ENCODE measurements at regions not wholly inside any gene's neighbourhood (a gene's known extent, or its start where the extent isn't known, plus 50 kb on each side); places are given as distances from the start of the nearest gene placed in this dataset.

GRCh38 chr2:103809941-103810441, 1043.9 kb upstream of the POU3F3 start:
- Histone ChIP-seq H3K36me3 (no peaks in the 10 kb centered on the region), H3K27ac (no peak overlapping the region), H3K9me3 (no peaks in the 10 kb centered on the region), H3K4me3 (no peak overlapping the region), H3K27me3 (no peaks in the 10 kb centered on the region), H3K4me1 (no peaks in the 10 kb centered on the region)
- DNase-seq (no peak), ATAC-seq (no peak)
- 48% methylated on average over 3 of the region's 7 CpGs for WGBS (ENCODE audit: insufficient coverage, low coverage, low lambda C conversion rate, missing lambda C conversion rate)
- TF ChIP-seq, protein P1, sequence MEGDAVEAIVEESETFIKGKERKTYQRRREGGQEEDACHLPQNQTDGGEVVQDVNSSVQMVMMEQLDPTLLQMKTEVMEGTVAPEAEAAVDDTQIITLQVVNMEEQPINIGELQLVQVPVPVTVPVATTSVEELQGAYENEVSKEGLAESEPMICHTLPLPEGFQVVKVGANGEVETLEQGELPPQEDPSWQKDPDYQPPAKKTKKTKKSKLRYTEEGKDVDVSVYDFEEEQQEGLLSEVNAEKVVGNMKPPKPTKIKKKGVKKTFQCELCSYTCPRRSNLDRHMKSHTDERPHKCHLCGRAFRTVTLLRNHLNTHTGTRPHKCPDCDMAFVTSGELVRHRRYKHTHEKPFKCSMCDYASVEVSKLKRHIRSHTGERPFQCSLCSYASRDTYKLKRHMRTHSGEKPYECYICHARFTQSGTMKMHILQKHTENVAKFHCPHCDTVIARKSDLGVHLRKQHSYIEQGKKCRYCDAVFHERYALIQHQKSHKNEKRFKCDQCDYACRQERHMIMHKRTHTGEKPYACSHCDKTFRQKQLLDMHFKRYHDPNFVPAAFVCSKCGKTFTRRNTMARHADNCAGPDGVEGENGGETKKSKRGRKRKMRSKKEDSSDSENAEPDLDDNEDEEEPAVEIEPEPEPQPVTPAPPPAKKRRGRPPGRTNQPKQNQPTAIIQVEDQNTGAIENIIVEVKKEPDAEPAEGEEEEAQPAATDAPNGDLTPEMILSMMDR (IDR thresholded peaks at IDR 0.05) = no peak
- no peak for TF ChIP-seq POLR2A (IDR thresholded peaks at IDR 0.05)
- intact Hi-C loops (cut with DNase I) = no loop called here

- Histone ChIP-seq H3K27ac (no peak overlapping the region), H3K9me3 (no peaks in the 10 kb centered on the region), H3K27me3 (no peaks in the 10 kb centered on the region), H3K4me1 (no peaks in the 10 kb centered on the region), H3K36me3 (no peaks in the 10 kb centered on the region), H3K4me3 (no peak overlapping the region)
- peak in 1 of 3 donors; percentile 24 for DNase-seq
- WGBS (ENCODE audit: insufficient coverage, low coverage, low lambda C conversion rate, missing lambda C conversion rate) = 65% methylated on average over 2 of the region's 2 CpGs
- TF ChIP-seq, protein P1 (IDR thresholded peaks at IDR 0.05) = no peak
- TF ChIP-seq POLR2A (IDR thresholded peaks at IDR 0.05) = no peak
- no peak for ATAC-seq
- intact Hi-C loops (cut with DNase I) = no loop called here
Observed at GRCh38 chr2:103810875-103811274, 1043.0 kb upstream of the POU3F3 start.

- no peak overlapping the region for H3K4me3 ChIP-seq
- H3K9me3 ChIP-seq = no peaks in the 10 kb centered on the region
- no peak overlapping the region for H3K27ac ChIP-seq
- no peaks in the 10 kb centered on the region for H3K36me3 ChIP-seq
- 70% methylated on average over 3 of the region's 3 CpGs for WGBS (ENCODE audit: insufficient coverage, low coverage, low lambda C conversion rate, missing lambda C conversion rate)
- H3K4me1 ChIP-seq = no peaks in the 10 kb centered on the region
- ATAC-seq (no peak), DNase-seq (no peak)
- no peaks in the 10 kb centered on the region for H3K27me3 ChIP-seq
- intact Hi-C loops (cut with DNase I) = no loop called here
- no peak for TF ChIP-seq POLR2A (IDR thresholded peaks at IDR 0.05)
- TF ChIP-seq, protein P1 (IDR thresholded peaks at IDR 0.05) = no peak
Observed at GRCh38 chr2:103814016-103814415, 1039.9 kb upstream of the POU3F3 start.

- Histone ChIP-seq H3K27ac (no peak overlapping the region), H3K4me1 (no peaks in the 10 kb centered on the region), H3K27me3 (no peaks in the 10 kb centered on the region), H3K36me3 (no peaks in the 10 kb centered on the region), H3K9me3 (no peaks in the 10 kb centered on the region), H3K4me3 (no peak overlapping the region)
- intact Hi-C loops (cut with DNase I) = no loop called here
- WGBS (ENCODE audit: insufficient coverage, low coverage, low lambda C conversion rate, missing lambda C conversion rate) = 30% methylated on average over 1 of the region's 1 CpG
- ATAC-seq = no peak
- no peak for DNase-seq
- TF ChIP-seq, protein P1 (IDR thresholded peaks at IDR 0.05) = no peak
- TF ChIP-seq POLR2A (IDR thresholded peaks at IDR 0.05) = no peak
Observed at GRCh38 chr2:103815731-103816130, 1038.2 kb upstream of the POU3F3 start.

DNA sequence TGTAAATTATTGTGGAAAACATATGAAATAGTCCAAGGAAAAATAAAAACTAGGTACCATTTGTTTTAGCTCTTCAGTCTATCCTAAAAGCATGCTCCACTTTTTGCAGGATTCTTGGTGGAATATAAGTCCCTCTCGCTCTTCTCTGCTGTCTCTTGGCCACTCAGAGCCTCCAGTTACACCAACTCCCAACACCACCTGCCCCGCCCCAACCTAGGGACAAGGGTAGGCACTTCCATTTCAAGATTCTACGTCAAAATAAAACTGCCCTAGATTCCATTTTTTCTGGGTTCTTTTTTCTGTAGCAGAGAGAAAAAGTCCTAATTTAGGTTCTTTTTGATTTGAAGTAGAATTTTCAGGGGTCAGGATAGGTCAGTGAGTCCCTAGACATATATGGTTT, 1036.2 kb upstream of the POU3F3 start:
- H3K4me1 ChIP-seq = no peaks in the 10 kb centered on the region
- ATAC-seq (no peak), DNase-seq (no peak)
- no peak overlapping the region for H3K27ac ChIP-seq
- H3K9me3 ChIP-seq = no peaks in the 10 kb centered on the region
- intact Hi-C loops (cut with DNase I) = no loop called here
- TF ChIP-seq POLR2A (IDR thresholded peaks at IDR 0.05) = no peak
- TF ChIP-seq, protein P1 (IDR thresholded peaks at IDR 0.05) = no peak
- no peaks in the 10 kb centered on the region for H3K36me3 ChIP-seq
- no peaks in the 10 kb centered on the region for H3K27me3 ChIP-seq
- 82% methylated on average over 3 of the region's 3 CpGs for WGBS (ENCODE audit: insufficient coverage, low coverage, low lambda C conversion rate, missing lambda C conversion rate)
- no peak overlapping the region for H3K4me3 ChIP-seq
